GM12875 (cell line): ENCODE measurements at regions not wholly inside any gene's neighbourhood (a gene's known extent, or its start where the extent isn't known, plus 50 kb on each side); places are given as distances from the start of the nearest gene placed in this dataset.

Experiments used
- H3K4me3 ChIP-seq: one replicate; pipeline ENCODE4 v1.5.1; 2011; ENCODE audit warnings: low read depth, low read length, control low read depth
- TF ChIP-seq, protein P1 (sequence below): IDR thresholded peaks from 2 replicates; pipeline ENCODE4 v1.5.1; 2011; ENCODE audit warnings: low read depth, mild to moderate bottlenecking, control low read depth, inconsistent platforms, low read length, moderate library complexity, borderline replicate concordance; ENCODE audit not compliant: insufficient read depth

DNA sequence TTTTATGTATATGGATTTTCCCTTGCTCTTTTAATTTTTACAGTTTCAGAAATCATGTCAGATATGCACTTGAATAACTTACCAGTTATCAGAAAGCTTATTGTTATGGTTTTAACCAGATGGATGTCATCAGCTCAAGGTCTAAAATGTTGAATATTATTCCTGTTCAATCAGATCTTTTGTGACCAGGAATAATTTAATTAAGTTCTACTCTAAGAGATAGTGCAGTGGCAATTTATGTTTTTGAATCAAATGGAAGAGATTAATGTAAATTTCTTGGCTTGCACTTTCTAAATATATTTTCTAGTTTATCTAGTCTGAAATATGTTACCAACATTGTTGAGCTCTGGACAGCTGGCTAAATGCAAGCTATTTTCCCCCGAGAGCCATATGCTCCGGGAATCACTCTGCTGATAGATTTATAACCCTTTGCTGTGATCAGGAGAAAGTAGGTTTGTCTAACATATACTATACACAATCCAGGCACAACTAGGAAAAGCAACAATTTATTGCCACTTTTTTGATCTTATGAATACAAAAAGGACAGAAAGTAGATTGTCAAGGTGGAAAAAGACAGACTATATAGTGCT is 76.8 kb upstream of the CD96 start:
- TF ChIP-seq, protein P1, sequence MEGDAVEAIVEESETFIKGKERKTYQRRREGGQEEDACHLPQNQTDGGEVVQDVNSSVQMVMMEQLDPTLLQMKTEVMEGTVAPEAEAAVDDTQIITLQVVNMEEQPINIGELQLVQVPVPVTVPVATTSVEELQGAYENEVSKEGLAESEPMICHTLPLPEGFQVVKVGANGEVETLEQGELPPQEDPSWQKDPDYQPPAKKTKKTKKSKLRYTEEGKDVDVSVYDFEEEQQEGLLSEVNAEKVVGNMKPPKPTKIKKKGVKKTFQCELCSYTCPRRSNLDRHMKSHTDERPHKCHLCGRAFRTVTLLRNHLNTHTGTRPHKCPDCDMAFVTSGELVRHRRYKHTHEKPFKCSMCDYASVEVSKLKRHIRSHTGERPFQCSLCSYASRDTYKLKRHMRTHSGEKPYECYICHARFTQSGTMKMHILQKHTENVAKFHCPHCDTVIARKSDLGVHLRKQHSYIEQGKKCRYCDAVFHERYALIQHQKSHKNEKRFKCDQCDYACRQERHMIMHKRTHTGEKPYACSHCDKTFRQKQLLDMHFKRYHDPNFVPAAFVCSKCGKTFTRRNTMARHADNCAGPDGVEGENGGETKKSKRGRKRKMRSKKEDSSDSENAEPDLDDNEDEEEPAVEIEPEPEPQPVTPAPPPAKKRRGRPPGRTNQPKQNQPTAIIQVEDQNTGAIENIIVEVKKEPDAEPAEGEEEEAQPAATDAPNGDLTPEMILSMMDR: no peak
- H3K4me3 ChIP-seq: no peak overlapping the region

DNA sequence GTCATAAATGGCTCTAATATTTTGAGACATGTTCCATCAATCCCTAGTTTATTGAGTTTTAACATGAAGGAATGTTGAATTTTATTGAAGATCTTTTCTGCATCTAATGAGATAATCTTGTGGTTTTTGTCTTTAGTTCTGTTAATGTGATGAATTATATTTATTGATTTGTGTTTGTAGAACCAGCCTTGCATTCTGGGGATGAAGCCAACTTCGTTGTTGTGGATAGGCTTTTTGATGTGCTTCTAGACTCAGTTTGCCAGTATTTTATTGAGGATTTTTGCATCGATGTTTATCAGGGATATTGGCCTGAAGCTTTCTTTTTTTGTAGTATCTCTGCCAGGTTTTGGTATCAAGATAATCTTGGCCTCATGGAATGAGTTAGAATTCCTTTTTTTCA is 72.0 kb upstream of the CD96 start:
- TF ChIP-seq, protein P1: no peak

GRCh38 chr3:111471831-111472230 is 70.2 kb upstream of the CD96 start:
- TF ChIP-seq, protein P1: no peak
- no peak overlapping the region for H3K4me3 ChIP-seq

More for the DNA sequence above, 72.0 kb upstream of the CD96 start:
- no peak overlapping the region for H3K4me3 ChIP-seq

DNA sequence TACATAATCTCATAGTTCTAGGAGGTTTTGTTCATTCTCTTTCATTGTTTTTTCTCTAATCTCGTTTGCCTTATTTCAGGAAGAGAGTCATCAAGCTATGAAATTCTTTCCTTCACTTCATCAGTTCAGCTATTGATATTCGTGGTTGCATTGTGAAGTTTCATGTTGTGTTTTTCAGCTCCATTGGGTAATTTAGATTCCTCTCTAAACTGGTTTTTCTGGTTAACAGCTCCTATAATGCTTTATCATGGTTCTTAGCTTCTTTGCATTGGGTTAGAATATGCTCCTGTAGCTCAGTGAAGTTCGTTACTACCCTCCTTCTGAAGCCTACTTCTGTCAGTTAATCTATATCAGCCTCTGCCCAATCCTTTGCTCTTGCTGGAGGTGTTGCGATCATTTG is 69.4 kb upstream of the CD96 start:
- H3K4me3 ChIP-seq: no peak overlapping the region
- TF ChIP-seq, protein P1: no peak

- H3K4me3 ChIP-seq: no peak overlapping the region
- TF ChIP-seq, protein P1: no peak
These were observed 68.4 kb upstream of the CD96 start for GRCh38 chr3:111473550-111473949.

DNA sequence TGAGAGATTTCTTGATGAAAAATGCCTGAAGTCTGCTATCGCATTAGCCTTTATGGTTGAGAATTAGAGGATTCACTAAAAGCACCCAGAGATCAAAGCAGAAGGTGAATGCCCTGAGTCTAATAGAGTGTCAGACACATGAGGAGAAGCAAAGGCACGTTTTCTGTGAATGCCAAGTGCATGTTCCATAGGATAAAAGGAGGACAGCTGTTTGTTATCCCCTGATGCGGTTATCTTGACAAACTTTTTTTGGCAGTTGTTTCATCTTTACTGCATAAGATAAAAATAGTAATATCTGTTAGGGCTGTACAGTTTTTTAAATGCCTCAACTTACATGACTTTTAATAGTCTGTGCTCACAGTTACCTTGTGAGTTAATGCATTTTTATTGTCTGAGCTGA is 65.3 kb upstream of the CD96 start:
- no peak overlapping the region for H3K4me3 ChIP-seq
- TF ChIP-seq, protein P1: no peak

DNA sequence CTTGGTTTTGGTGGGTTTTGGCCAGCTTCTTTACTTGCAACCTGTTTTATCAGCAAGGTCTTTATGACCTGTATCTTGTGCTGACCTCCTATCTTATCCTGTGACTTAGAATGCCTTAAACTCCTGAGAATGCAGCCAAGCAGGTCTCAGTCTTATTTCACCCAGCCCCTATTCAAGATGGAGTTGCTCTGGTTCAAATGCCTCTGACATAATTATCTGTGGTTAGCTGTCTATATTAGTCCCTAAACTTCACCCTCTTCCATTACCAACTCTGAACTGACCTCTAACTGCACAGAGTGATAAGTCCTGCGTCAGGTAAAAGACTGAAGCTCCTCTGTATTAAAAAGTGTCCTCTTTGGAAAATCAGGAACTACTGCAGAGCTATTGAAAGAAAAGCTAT is 61.9 kb upstream of the CD96 start:
- TF ChIP-seq, protein P1: no peak
- no peak overlapping the region for H3K4me3 ChIP-seq
